ENCODE measurements at regions not wholly inside any gene's neighbourhood (a gene's known extent, or its start where the extent isn't known, plus 50 kb on each side); places are given as distances from the start of the nearest gene placed in this dataset.

DNA sequence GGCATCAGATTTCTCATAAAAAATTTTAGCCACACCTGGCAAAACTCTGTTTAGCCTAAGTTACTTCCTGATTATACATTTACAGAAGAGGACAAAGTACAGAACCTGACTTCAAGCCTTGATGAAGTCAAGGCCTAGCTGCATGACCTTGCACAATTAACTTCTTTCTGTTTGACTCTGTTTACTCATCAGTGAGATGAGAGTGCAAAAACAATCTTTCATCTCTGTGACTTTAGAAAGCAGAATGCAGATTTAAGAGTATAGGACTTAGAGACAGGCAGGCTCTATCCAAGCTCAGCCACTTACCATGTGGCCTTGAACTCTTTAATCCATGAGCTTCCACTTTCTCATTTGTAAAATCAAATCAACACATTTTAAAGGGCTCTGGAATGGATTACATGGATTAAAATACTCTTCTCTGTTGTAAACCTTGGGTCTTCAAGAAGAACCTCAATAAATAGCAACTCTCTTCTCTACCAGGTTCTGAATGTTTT lies 1178.9 kb downstream of the FLRT2 start:
- TF ChIP-seq, protein P1, sequence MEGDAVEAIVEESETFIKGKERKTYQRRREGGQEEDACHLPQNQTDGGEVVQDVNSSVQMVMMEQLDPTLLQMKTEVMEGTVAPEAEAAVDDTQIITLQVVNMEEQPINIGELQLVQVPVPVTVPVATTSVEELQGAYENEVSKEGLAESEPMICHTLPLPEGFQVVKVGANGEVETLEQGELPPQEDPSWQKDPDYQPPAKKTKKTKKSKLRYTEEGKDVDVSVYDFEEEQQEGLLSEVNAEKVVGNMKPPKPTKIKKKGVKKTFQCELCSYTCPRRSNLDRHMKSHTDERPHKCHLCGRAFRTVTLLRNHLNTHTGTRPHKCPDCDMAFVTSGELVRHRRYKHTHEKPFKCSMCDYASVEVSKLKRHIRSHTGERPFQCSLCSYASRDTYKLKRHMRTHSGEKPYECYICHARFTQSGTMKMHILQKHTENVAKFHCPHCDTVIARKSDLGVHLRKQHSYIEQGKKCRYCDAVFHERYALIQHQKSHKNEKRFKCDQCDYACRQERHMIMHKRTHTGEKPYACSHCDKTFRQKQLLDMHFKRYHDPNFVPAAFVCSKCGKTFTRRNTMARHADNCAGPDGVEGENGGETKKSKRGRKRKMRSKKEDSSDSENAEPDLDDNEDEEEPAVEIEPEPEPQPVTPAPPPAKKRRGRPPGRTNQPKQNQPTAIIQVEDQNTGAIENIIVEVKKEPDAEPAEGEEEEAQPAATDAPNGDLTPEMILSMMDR (IDR thresholded peaks at IDR 0.05): no peak
- no peak for TF ChIP-seq POLR2A (IDR thresholded peaks at IDR 0.05)

Data from body of pancreas (tissue), 4 donors.